HS-5 (cell line): ENCODE measurements at regions not wholly inside any gene's neighbourhood (a gene's known extent, or its start where the extent isn't known, plus 50 kb on each side); places are given as distances from the start of the nearest gene placed in this dataset.

Experiments used
- DNase-seq: peaks from one replicate; pipeline ENCODE4 v3.0.0-alpha.2; 2012; ENCODE audit warnings: low read depth

DNA sequence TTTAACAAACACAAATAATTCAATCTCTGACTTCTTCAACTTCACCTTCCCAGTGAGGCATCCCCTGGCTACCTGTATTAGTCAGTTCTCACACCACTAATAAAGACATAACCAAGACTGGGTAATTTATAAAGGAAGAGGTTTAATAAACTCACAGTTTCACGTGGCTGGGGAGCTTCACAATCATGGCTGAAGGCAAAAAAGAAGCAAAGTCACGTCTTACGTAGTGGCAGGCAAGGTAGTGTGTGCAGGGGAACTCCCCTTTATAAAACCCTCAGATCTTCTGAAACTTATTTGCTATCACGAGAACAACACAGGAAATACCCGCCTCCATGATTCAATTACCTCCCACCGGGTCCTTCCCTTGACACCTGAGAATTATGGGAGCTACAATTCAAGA lies 478.5 kb downstream of the ADGRL2 start:
- no peak for DNase-seq

DNA sequence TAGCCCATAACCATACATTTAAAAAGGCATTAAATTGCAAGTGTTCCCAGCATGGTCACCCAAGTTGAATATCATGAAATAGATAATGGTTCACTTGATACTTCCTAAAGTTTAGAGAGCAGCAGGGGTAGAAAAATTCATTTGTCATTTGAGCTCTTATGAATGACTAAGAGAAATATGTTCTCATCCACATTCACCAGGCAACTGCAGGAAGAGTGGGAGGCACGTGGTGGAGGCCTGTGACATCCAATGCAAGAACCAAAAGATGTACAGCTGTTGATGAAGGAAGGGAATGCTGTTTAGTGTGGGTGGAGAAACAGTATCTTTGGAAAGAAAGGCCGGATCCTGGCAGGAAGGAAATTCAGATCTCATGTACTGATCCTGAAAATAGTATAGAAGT lies 473.1 kb downstream of the ADGRL2 start:
- DNase-seq, result no peak

- DNase-seq, result no peak
Measured at GRCh38 chr1:82269431-82269830, 468.7 kb downstream of the ADGRL2 start.

- no peak for DNase-seq
Measured at GRCh38 chr1:82268826-82269225, 468.1 kb downstream of the ADGRL2 start.

- no peak for DNase-seq
Measured at GRCh38 chr1:82266351-82266750, 465.6 kb downstream of the ADGRL2 start.

GRCh38 chr1:82265436-82265835 lies 464.7 kb downstream of the ADGRL2 start:
- no peak for DNase-seq

DNA sequence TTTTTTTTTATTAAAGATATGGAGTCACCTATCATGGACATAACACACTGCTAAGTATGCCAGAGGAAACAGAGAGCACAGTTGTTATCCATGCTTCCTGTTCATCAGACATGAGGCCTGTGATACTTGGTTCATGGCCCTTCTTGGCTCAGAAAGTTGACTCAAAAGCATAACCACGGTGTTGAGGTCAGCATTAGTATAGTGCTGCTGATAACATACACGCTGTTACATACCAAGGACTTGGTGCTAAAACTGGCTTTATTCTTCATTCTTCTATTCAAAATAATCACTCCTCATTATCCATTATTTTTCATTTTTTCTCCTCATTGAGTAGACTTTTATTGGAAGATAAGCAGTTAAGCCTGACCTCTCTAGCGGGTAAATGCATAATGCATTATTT lies 464.1 kb downstream of the ADGRL2 start:
- no peak for DNase-seq

DNA sequence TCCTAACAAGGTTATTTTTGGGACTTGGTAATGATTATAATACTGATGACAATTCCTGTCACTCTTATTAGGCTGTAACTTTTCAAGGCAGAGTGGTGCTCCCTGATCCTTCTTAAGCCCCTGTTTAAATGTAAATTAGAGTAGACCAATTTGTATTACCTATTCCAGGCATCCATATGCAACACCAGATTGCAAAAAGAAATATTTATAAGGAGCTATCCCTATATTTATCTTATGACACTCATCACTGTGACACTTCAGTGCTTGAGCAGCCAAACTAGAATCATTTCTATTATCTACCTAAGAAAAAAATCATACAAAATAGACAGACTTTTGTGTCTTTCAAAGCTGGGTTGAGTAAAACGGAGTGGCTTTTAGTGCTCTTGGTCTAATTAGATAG lies 462.7 kb downstream of the ADGRL2 start:
- no peak for DNase-seq

DNA sequence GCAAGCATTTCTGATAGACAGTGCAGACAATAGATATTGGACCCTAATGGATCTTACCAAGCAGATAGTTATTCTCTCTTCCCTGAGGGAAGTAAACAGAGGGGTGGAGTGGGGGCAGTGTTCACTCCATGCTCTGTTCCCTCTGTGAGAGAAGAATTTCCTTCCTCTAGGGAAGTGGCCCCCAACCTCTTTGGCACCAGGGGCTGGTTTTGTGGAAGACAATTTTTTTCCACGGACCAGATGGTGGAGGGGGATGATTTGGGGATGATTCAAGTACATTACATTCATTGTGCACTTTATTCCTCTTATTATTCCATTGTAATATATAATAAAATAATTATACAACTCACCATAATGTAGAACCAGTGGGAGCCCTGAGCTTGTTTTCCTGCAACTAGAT lies 459.9 kb downstream of the ADGRL2 start:
- DNase-seq, result no peak

DNA sequence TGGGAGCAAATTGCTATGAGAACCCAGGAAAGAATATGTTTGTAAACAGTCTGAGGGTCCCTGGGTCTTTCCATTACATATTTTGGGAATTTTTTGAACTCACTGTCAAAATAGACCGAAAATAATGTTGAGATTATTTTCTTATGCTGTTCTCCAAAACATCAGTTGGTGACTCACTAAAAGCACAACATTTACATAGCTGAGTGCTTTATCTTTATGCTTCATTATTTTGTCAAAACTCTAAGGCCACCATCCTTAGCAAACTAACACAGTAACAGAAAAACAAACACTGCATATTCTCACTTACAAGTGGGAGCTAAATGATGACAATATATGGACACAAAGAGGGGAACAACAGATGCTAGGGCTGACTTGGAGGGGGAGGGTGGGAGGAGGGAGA lies 459.3 kb downstream of the ADGRL2 start:
- no peak for DNase-seq

DNA sequence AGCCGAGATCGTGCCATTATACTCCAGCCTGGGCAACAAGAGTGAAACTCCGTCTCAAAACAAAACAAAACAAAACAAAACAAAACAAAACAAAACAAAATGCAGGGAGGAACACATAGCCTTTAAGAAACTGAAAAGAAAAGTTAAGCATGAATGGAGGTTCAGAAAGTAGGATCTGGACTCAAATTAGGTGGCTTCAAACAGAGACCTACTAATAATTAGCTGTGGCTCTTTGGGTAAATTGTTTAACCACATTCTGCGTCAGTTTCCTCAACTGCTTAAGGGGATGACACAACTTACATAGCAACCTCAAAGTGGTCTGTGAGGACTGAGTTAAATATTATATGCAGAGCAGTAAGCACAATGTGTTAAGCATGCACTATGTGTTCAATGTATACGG lies 458.2 kb downstream of the ADGRL2 start:
- no peak for DNase-seq

DNA sequence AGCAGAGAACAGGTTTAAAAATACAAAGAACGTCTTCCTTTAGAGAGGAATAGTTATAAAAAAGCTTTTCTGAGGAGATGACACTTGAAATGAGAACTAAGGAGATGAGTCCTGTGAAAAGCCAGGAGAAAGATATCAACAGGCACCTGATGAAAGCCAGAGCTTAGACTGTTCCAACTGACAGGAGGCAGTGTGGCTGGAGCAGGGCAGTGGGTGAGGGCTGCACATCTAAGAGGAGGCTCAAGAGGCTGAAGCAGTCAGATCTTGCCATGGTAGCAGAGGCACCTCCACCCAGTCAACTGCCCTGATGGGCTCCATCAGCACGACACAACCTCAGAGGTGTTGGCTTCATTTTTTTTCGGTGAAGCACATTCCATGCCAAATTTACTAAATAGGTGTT lies 445.3 kb downstream of the ADGRL2 start:
- DNase-seq, result no peak

GRCh38 chr1:82245345-82246014 lies 444.7 kb downstream of the ADGRL2 start:
- no peak for DNase-seq

DNA sequence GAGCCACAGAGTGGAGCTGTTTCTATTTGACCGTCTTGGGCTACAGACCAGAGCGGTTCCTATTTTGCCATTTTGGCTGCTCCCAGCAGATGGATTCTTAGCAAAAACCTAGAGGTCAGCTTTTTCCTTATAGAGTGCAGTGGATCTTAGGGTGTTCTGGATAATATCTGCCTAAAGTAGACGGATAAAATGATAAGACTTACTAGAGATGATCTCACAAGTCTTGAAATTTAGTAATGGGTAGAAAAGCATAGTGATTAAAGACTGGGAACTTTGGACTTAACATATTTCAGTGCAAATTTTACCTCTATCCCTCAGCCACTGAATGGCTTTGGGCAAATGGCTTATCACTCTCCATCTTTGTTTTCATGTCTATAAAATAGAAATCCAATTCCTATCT lies 439.8 kb downstream of the ADGRL2 start:
- DNase-seq, result no peak

GRCh38 chr1:82230667-82231066 lies 429.9 kb downstream of the ADGRL2 start:
- no peak for DNase-seq

- DNase-seq, result no peak
Measured at GRCh38 chr1:82227306-82228095, 426.8 kb downstream of the ADGRL2 start.

DNA sequence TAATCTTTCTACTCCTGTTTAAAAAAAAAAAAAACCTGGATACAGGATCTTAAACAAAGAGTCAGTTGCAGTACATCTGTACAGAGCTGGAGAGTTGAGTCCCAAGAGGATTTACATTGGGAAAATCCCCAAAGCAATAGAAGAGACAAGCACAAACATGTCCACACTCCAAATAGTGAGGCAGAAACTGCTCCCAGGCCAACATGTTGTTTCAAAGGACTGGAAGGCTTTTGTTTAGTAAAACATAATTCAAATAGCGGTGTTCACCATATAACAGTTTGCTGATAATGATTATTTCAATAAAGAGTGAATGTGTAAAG lies 425.4 kb downstream of the ADGRL2 start:
- DNase-seq, result no peak

DNA sequence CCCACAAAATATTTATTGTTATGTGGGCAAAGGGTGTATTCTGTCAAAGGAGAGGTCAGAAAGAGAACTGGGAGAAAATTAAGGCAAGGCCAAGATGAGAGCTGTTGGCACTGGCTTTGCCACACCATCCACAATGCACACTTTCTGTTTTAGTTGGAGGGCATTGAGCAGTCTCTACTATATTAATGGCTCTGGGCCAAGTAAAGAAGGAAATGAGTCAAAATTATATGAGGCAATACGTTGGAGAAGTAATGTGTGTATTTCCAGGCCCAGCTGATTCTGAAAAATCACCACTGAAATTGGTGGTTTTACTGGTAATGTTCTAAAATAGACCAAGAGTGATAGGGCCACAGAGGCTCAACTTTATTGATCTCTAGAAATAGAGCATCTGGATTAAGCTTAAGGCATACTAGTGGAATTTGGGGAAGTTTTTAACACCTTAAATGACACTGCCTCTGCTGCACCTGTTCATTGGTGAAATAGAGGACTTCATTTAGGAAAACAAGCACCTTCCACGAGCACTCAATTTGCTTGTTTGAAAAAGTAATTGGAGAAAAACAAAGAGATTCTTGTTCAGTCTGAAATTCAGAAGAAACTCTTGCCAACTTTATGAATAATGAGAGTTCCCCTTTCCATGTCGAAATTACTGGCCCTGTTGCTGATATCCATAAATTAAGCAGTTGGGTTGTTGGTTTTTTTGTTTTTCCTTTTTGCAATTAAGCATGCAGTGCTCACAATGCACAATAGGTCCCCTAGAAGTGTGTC lies 424.9 kb downstream of the ADGRL2 start:
- DNase-seq, result no peak

GRCh38 chr1:82223091-82223490 lies 422.4 kb downstream of the ADGRL2 start:
- no peak for DNase-seq

- DNase-seq, result no peak
Measured at GRCh38 chr1:82221721-82222120, 421.0 kb downstream of the ADGRL2 start.

DNA sequence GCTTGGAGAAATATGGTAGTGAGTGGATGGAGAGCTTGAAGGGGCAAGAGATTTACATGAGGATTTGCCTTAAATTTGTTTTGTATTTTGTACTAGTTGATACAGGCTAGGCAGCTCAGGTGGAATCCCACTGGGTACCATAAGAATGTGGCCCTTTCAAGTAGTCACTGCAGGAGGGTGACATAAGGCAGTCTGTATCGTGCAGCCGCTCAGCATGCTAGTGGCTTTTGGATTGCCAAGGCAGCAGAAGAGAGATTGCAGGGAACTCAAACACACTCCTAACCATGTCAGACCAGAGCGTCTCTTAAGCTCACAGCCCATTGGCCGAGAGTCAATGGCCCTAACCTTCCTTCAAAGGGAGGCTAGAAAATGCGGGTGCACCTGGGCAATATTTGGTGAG lies 420.0 kb downstream of the ADGRL2 start:
- no peak for DNase-seq

GRCh38 chr1:82219841-82220240 lies 419.1 kb downstream of the ADGRL2 start:
- no peak for DNase-seq

DNA sequence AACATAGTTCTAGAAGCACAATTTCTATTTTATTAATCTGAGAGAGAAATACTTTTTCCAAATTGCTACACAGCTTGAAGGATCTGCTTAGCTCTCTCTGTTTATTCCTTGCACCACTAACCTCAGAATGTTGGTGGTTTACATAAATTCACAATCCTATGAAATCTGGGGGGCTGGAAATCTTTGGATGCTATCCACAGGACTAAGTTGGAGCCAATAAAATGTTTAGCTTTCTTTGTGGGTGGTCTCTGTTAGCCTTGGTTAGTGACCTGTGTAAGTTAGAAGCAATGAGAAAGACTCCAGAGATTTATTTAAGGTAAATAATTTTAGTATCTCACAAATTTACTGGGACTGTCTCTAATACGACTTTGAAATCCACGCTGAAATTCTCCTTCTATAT lies 418.1 kb downstream of the ADGRL2 start:
- DNase-seq, result no peak
